Cardiac fibroblast (primary cell): ENCODE measurements at regions not wholly inside any gene's neighbourhood (a gene's known extent, or its start where the extent isn't known, plus 50 kb on each side); places are given as distances from the start of the nearest gene placed in this dataset.

Experiments
- DNase-seq, 2 donors: peaks; one replicate each; pipeline versions ENCODE4 v3.0.0 to v3.0.0-alpha.2; 2010; ENCODE audit warnings: low read depth in 2 of 2
- H3K4me3 ChIP-seq, 2 donors: replicated peaks in 1 of 2; 1 replicate in 1 of 2; 2 replicates in 1 of 2; pipeline ENCODE4 v1.5.1; 2011; ENCODE audit warnings: low read depth in 2 of 2, low read length in 2 of 2, mild to moderate bottlenecking in 2 of 2, moderate library complexity in 1 of 2
- TF ChIP-seq, protein P1 (sequence below): IDR thresholded peaks from one replicate; pipeline ENCODE4 v1.5.1; 2011; ENCODE audit warnings: low read depth, mild to moderate bottlenecking, low read length, inconsistent platforms

DNA sequence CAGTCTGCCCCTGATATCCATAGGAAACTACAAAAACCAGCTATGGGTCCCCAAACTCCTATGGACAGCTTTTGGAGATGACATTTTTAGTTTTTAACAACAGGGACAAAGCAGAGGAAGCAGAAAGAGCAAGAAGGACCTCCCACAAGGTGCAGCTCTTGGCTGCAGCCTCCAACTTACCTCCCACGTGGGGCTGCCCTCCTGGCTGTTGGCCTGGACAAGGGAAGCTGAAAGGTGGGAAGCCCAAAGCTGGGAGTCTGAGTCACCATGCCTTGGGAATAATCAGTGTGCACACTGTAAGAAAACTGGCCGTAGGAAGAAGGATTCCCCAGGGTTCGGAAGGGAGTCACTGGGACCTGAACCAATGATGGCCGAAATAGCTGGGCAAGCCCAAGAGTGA, 51.8 kb upstream of the PAX1 start:
- H3K4me3 ChIP-seq, result no peak overlapping the region
- DNase-seq, result no peak
- TF ChIP-seq, protein P1, sequence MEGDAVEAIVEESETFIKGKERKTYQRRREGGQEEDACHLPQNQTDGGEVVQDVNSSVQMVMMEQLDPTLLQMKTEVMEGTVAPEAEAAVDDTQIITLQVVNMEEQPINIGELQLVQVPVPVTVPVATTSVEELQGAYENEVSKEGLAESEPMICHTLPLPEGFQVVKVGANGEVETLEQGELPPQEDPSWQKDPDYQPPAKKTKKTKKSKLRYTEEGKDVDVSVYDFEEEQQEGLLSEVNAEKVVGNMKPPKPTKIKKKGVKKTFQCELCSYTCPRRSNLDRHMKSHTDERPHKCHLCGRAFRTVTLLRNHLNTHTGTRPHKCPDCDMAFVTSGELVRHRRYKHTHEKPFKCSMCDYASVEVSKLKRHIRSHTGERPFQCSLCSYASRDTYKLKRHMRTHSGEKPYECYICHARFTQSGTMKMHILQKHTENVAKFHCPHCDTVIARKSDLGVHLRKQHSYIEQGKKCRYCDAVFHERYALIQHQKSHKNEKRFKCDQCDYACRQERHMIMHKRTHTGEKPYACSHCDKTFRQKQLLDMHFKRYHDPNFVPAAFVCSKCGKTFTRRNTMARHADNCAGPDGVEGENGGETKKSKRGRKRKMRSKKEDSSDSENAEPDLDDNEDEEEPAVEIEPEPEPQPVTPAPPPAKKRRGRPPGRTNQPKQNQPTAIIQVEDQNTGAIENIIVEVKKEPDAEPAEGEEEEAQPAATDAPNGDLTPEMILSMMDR, result no peak

DNA sequence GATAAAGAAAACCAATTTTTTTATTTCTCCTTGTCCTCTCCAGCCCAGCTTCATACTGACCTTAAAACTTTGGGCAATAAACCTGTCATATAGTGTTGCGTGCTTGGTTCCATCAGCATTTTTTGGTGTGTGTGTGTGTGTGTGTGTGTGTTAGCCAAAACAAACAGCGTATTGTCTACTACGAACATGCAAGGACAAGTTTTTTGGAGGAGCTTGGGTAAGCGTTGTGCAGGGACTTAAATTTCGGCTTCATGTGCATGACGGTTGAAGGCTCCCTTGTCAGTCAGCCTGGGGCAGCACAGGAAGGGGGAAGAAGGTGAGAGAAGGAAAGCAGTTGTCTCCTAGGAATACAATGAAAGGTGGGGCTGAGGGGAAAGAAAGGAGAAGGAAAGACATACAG, 62.0 kb upstream of the PAX1 start:
- TF ChIP-seq, protein P1, result no peak
- DNase-seq, result no peak
- no peak overlapping the region for H3K4me3 ChIP-seq

DNA sequence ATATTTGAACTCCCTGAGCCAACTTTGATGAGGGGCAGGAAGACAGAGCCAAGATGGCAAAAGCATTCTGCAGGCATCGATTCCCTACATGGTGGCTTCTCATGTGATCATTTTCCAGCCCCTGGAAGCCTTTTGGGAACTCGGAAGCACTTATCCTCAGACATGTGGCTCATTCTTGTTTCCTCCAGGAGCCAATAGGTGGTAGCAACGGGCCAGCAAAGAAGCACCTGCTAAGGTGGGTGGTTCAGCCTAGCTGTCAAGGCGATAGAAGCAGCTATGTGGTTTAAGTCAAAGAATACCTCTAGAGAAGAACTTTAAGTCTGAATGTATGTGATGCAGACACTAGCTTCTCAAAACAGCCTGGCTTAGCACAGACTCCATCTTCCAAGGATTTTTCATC, 64.9 kb upstream of the PAX1 start:
- DNase-seq, result no peak
- TF ChIP-seq, protein P1, result no peak
- H3K4me3 ChIP-seq, result no peak overlapping the region

DNA sequence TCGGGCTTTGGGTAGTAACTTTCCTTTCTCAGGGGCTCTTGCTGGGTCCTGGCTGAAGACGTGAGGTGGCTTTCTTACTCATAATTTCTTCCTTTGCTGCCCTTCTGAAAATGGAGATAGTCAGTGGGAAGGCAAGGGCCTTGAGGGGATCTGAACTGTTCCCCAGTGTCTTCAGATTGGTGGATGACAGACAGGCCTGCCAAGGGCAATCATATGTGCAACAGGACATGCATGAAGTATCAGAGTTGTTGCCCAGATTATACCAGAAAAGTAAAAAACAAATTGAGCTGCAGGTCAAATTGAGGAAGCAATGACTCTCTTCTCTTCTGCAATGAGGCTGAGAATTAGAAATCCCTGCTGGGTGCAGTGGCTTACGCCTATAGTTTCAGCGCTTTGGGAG, 71.6 kb upstream of the PAX1 start:
- TF ChIP-seq, protein P1, result no peak
- DNase-seq, result no peak
- no peak overlapping the region for H3K4me3 ChIP-seq

DNA sequence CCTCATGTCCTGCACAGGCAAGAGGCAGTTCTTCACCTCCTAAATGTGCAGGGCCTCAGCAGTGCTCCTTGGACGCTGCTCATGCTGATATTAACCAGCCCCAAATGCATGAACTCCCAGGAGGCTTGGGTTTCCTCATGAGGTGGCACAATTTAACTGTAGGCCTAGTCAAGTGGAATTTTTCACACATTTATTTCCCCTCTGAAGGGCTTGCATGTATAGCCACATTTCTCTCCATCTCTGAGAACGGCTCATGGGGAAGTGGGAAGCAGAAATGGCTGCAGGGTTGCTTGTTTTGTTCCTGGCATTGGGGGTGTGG, 72.8 kb upstream of the PAX1 start:
- TF ChIP-seq, protein P1, result no peak
- H3K4me3 ChIP-seq, result no peak overlapping the region
- no peak for DNase-seq

DNA sequence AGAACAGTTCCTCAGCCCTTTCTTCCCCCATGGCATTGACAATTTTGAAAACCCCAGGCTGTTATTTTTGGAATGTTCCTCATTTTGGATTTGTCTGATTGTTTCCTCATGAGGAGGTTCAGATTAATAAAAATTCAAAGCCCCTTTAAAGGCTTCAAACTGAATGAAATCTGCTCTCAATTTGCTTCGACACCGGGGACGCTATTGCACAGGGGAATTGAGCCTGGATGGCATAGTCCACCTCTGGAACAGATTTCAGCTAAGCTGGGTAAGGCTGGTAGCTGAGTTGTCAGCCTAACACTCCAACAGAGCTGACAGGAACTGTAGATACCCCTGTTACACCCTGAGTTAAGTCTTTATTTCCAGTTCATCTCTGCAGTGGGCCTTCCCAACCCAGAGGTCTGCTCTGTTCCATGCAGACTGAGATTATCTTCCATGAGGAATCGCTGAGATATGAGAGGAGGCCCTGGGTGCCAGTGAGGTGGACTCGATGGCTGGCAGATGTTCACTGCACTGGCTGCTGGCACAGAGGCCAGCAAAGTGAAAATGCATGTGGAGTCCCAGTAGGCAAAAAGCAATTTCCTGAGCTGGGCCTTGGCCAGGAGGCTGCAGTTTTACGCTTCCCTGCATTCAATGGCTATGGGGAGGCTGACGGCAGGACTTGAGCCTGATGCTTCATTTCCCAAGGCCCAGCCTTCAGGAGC, 73.3 kb upstream of the PAX1 start:
- no peak overlapping the region for H3K4me3 ChIP-seq
- DNase-seq, result no peak
- TF ChIP-seq, protein P1, result no peak

DNA sequence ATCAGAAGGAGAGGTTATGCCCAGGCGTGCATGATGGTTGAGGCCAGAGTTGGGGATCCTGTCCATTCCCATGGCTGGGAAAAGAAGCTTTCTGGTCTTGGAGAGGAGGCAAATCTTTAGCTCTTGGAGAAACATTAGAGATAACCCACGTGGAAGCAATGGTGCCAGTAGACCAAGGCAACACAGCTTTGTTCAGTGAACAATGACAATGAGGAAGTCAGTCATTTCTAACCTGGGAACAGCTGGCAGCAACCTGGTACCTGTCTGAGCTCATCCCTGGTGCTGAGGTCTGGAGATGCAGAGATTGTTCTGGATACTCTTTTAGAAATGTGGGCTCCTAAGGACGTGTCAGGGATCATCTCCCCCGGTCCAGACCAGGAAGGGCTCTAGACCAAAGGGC, 76.7 kb upstream of the PAX1 start:
- no peak overlapping the region for H3K4me3 ChIP-seq
- no peak for DNase-seq
- TF ChIP-seq, protein P1, result no peak
